Activated B cell treated with CpG ODN at 0.5 μM for 24 hours (primary cell): ENCODE measurements at regions not wholly inside any gene's neighbourhood (a gene's known extent, or its start where the extent isn't known, plus 50 kb on each side); places are given as distances from the start of the nearest gene placed in this dataset.

Experiments
- ATAC-seq: fragments of 200-7000 bp; cut with Tn5 transposase; one replicate; pipeline ENCODE4 v1.10.0; 2021; ENCODE audit warnings: low read depth, mild to moderate bottlenecking, moderate library complexity
- CTCF ChIA-PET: fragments of 350-600 bp; sonication (Branson Sonifier 250); formaldehyde crosslinking; loops from one replicate; lab custom pipeline; 2021; ENCODE audit warnings: antibody characterized with exemption; lab: Charles Lee
- POLR2A ChIA-PET: fragments of 350-600 bp; sonication (Branson Sonifier 250); formaldehyde crosslinking; loops from one replicate; lab custom pipeline; 2021; ENCODE audit warnings: antibody characterized with exemption; lab: Charles Lee
- DNase-seq: peaks from one replicate; pipeline ENCODE4 v3.0.0; 2022
- H3K27ac Mint-ChIP-seq: one replicate; pipeline ENCODE4 v1.8.0; 2020; ENCODE audit warnings: mixed read lengths
- H3K27me3 Mint-ChIP-seq: one replicate; pipeline ENCODE4 v1.8.0; 2021; ENCODE audit warnings: mixed read lengths
- H3K36me3 Mint-ChIP-seq: one replicate; pipeline ENCODE4 v1.8.0; 2021; ENCODE audit warnings: low read depth, mixed read lengths
- H3K4me1 Mint-ChIP-seq: one replicate; pipeline ENCODE4 v1.8.0; 2021; ENCODE audit warnings: mixed read lengths
- H3K4me3 Mint-ChIP-seq: one replicate; pipeline ENCODE4 v1.8.0; 2020; ENCODE audit warnings: mild to moderate bottlenecking, mixed read lengths
- H3K9me3 Mint-ChIP-seq: one replicate; pipeline ENCODE4 v1.8.0; 2020; ENCODE audit warnings: mixed read lengths
- CTCF ChIP-seq: fragments of 200-600 bp; IDR thresholded peaks from one replicate; pipeline ENCODE4 v1.8.0; 2022; ENCODE audit warnings: antibody characterized with exemption, mild to moderate bottlenecking
- intact Hi-C: fragments of 100-400 bp; cut with micrococcal nuclease; formaldehyde crosslinking; loops from one replicate; pipeline ENCODE4 v1.15.1; 2024

GRCh38 chr2:82636402-82637020 is 1822.6 kb downstream of the SUCLG1 start:
- CTCF ChIA-PET, result no interaction called here
- ATAC-seq, result no peak
- Mint-ChIP-seq H3K4me1 (no peaks in the 10 kb centered on the region), H3K9me3 (peaks cover 4% of the 10 kb centered on the region), H3K4me3 (no peak overlapping the region), H3K27ac (no peak overlapping the region), H3K36me3 (no peaks in the 10 kb centered on the region), H3K27me3 (no peaks in the 10 kb centered on the region)
- intact Hi-C loops, result no loop called here
- POLR2A ChIA-PET, result no interaction called here
- TF ChIP-seq CTCF, result no peak
- no peak for DNase-seq

- peaks cover 13% of the 10 kb centered on the region for H3K9me3 Mint-ChIP-seq
- DNase-seq (no peak), ATAC-seq (no peak)
- CTCF ChIA-PET, result no interaction called here
- no peak overlapping the region for H3K4me3 Mint-ChIP-seq
- POLR2A ChIA-PET, result no interaction called here
- intact Hi-C loops, result no loop called here
- no peak for TF ChIP-seq CTCF
- no peaks in the 10 kb centered on the region for H3K27me3 Mint-ChIP-seq
- H3K4me1 Mint-ChIP-seq, result no peaks in the 10 kb centered on the region
- no peak overlapping the region for H3K27ac Mint-ChIP-seq
- H3K36me3 Mint-ChIP-seq, result no peaks in the 10 kb centered on the region
These were observed 1860.1 kb downstream of the SUCLG1 start for GRCh38 chr2:82599021-82599420.

DNA sequence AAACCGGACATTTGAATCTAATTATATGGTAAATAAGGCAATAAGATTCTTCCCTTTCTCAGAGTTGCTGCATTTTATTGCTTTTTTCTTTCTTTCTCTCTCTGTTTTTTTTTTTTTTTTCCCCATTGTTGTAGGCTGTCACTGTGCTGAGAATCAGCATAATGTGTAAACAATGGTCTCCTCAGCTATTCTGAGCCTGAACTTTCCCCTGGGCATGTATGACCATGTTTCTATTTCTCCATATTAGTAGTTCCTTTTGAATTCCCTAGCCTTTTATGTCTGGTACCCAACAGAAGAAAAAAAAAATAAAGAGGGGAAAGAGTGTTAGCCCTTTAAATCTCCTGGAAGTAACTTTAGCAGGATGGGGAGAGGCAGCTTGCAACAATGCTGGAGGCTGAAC is 1862.5 kb downstream of the SUCLG1 start:
- CTCF ChIA-PET, result no interaction called here
- DNase-seq, result no peak
- no peak for TF ChIP-seq CTCF
- intact Hi-C loops, result no loop called here
- Mint-ChIP-seq H3K4me1 (no peaks in the 10 kb centered on the region), H3K27ac (no peak overlapping the region), H3K4me3 (no peak overlapping the region), H3K9me3 (peaks cover 14% of the 10 kb centered on the region), H3K27me3 (no peaks in the 10 kb centered on the region), H3K36me3 (no peaks in the 10 kb centered on the region)
- POLR2A ChIA-PET, result no interaction called here
- ATAC-seq, result no peak

- POLR2A ChIA-PET, result no interaction called here
- ATAC-seq, result no peak
These were observed 1867.4 kb downstream of the SUCLG1 start for GRCh38 chr2:82591718-82592117.

DNA sequence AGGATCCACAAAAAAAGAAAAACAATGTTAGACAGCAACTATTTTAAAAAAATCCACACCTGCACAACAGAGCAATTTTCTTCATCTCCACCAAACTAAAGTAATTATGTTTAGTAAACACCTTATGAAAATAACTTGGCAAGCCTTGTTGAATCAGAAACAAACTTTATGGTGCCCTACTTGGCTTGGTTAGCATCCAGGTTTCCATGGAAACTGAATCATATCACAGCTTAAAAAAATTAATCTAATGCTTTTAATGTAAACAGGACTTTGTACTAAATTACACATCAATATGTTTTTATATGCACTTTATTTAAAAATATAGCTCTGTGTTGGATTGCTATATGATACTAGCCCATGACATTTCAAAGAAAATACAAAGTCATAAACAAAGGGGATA is 1882.4 kb downstream of the SUCLG1 start:
- POLR2A ChIA-PET, result no interaction called here
- H3K9me3 Mint-ChIP-seq, result peaks cover 13% of the 10 kb centered on the region
- CTCF ChIA-PET, result no interaction called here
- intact Hi-C loops, result no loop called here
- no peaks in the 10 kb centered on the region for H3K36me3 Mint-ChIP-seq
- H3K27ac Mint-ChIP-seq, result no peak overlapping the region
- ATAC-seq (no peak), DNase-seq (no peak)
- no peaks in the 10 kb centered on the region for H3K4me1 Mint-ChIP-seq
- H3K27me3 Mint-ChIP-seq, result no peaks in the 10 kb centered on the region
- no peak for TF ChIP-seq CTCF
- no peak overlapping the region for H3K4me3 Mint-ChIP-seq

More at GRCh38 chr2:82591718-82592117, 1867.4 kb downstream of the SUCLG1 start:
- H3K4me1 Mint-ChIP-seq, result no peaks in the 10 kb centered on the region
- DNase-seq, result no peak
- no peaks in the 10 kb centered on the region for H3K27me3 Mint-ChIP-seq
- H3K27ac Mint-ChIP-seq, result no peak overlapping the region
- intact Hi-C loops, result no loop called here
- TF ChIP-seq CTCF, result no peak
- no peaks in the 10 kb centered on the region for H3K36me3 Mint-ChIP-seq
- no peak overlapping the region for H3K4me3 Mint-ChIP-seq
- peaks cover 11% of the 10 kb centered on the region for H3K9me3 Mint-ChIP-seq
- CTCF ChIA-PET, result no interaction called here
